ENCODE measurements at regions not wholly inside any gene's neighbourhood (a gene's known extent, or its start where the extent isn't known, plus 50 kb on each side); places are given as distances from the start of the nearest gene placed in this dataset.
A peak's percentile ranks its signal among the peaks of the same experiment; 100 is the strongest.
"Not testable (repeated sequence)": the region's sequence is repeated elsewhere in the genome, so short reads cannot be mapped to it uniquely, and the experiment has no call there.

- TF ChIP-seq CTCF (IDR thresholded peaks at IDR 0.05; ENCODE audit: unreplicated experiment) = no peak
- Mint-ChIP-seq H3K4me1 (ENCODE audit: unreplicated experiment) (peaks cover 20% of the 10 kb centered on the region), H3K27ac (ENCODE audit: unreplicated experiment) (no peak overlapping the region), H3K4me3 (ENCODE audit: unreplicated experiment) (no peak overlapping the region), H3K27me3 (ENCODE audit: unreplicated experiment) (peaks cover 2% of the 10 kb centered on the region), H3K36me3 (ENCODE audit: low read depth, unreplicated experiment) (peaks cover 4% of the 10 kb centered on the region), H3K9me3 (ENCODE audit: unreplicated experiment) (no peaks in the 10 kb centered on the region)
- no peak for DNase-seq (ENCODE audit: low spot score)
Observed at GRCh38 chr7:65749039-65749438, 123.8 kb upstream of the VKORC1L1 start.

- TF ChIP-seq CTCF (IDR thresholded peaks at IDR 0.05; ENCODE audit: unreplicated experiment) = no peak
- H3K27ac Mint-ChIP-seq (ENCODE audit: unreplicated experiment) = peak overlapping the region; percentile 96
- no peak for DNase-seq (ENCODE audit: low spot score)
- H3K9me3 Mint-ChIP-seq (ENCODE audit: unreplicated experiment) = no peaks in the 10 kb centered on the region
- H3K36me3 Mint-ChIP-seq (ENCODE audit: low read depth, unreplicated experiment) = peaks cover 4% of the 10 kb centered on the region
- H3K4me1 Mint-ChIP-seq (ENCODE audit: unreplicated experiment) = peaks cover 16% of the 10 kb centered on the region
- H3K4me3 Mint-ChIP-seq (ENCODE audit: unreplicated experiment) = no peak overlapping the region
- peaks cover 2% of the 10 kb centered on the region for H3K27me3 Mint-ChIP-seq (ENCODE audit: unreplicated experiment)
Observed at GRCh38 chr7:65749518-65749917, 123.4 kb upstream of the VKORC1L1 start.

GRCh38 chr7:65750511-65751344 lies 122.1 kb upstream of the VKORC1L1 start:
- Mint-ChIP-seq H3K4me3 (ENCODE audit: unreplicated experiment) (peak overlapping the region; percentile 100), H3K36me3 (ENCODE audit: low read depth, unreplicated experiment) (peaks cover 4% of the 10 kb centered on the region), H3K27ac (ENCODE audit: unreplicated experiment) (peak overlapping the region; percentile 96), H3K9me3 (ENCODE audit: unreplicated experiment) (no peaks in the 10 kb centered on the region), H3K27me3 (ENCODE audit: unreplicated experiment) (peaks cover 2% of the 10 kb centered on the region), H3K4me1 (ENCODE audit: unreplicated experiment) (peaks cover 15% of the 10 kb centered on the region)
- DNase-seq (ENCODE audit: low spot score) = peak; percentile 93
- TF ChIP-seq CTCF (IDR thresholded peaks at IDR 0.05; ENCODE audit: unreplicated experiment) = no peak

- H3K36me3 Mint-ChIP-seq (ENCODE audit: low read depth, unreplicated experiment); H3K4me3 Mint-ChIP-seq (ENCODE audit: unreplicated experiment); DNase-seq (ENCODE audit: low spot score); H3K9me3 Mint-ChIP-seq (ENCODE audit: unreplicated experiment); H3K27me3 Mint-ChIP-seq (ENCODE audit: unreplicated experiment); H3K4me1 Mint-ChIP-seq (ENCODE audit: unreplicated experiment); H3K27ac Mint-ChIP-seq (ENCODE audit: unreplicated experiment): not testable (repeated sequence)
Observed at GRCh38 chr7:65754070-65754469, 118.8 kb upstream of the VKORC1L1 start.

GRCh38 chr7:65758991-65759390 lies 113.9 kb upstream of the VKORC1L1 start:
- not testable (repeated sequence) for H3K27ac Mint-ChIP-seq (ENCODE audit: unreplicated experiment); DNase-seq (ENCODE audit: low spot score); H3K4me3 Mint-ChIP-seq (ENCODE audit: unreplicated experiment); H3K36me3 Mint-ChIP-seq (ENCODE audit: low read depth, unreplicated experiment); H3K27me3 Mint-ChIP-seq (ENCODE audit: unreplicated experiment); H3K4me1 Mint-ChIP-seq (ENCODE audit: unreplicated experiment); H3K9me3 Mint-ChIP-seq (ENCODE audit: unreplicated experiment)

- DNase-seq (ENCODE audit: low spot score); H3K36me3 Mint-ChIP-seq (ENCODE audit: low read depth, unreplicated experiment); H3K27ac Mint-ChIP-seq (ENCODE audit: unreplicated experiment); H3K4me3 Mint-ChIP-seq (ENCODE audit: unreplicated experiment); H3K9me3 Mint-ChIP-seq (ENCODE audit: unreplicated experiment); H3K27me3 Mint-ChIP-seq (ENCODE audit: unreplicated experiment); H3K4me1 Mint-ChIP-seq (ENCODE audit: unreplicated experiment): not testable (repeated sequence)
Observed at GRCh38 chr7:65762712-65763111, 110.2 kb upstream of the VKORC1L1 start.

- DNase-seq (ENCODE audit: low spot score); H3K4me3 Mint-ChIP-seq (ENCODE audit: unreplicated experiment); H3K4me1 Mint-ChIP-seq (ENCODE audit: unreplicated experiment); H3K27me3 Mint-ChIP-seq (ENCODE audit: unreplicated experiment); H3K36me3 Mint-ChIP-seq (ENCODE audit: low read depth, unreplicated experiment); H3K9me3 Mint-ChIP-seq (ENCODE audit: unreplicated experiment); H3K27ac Mint-ChIP-seq (ENCODE audit: unreplicated experiment): not testable (repeated sequence)
Observed at GRCh38 chr7:65763114-65763513, 109.8 kb upstream of the VKORC1L1 start.

GRCh38 chr7:65770473-65771225 lies 102.2 kb upstream of the VKORC1L1 start:
- peak overlapping the region; percentile 83 for H3K27ac Mint-ChIP-seq (ENCODE audit: unreplicated experiment)
- H3K4me3 Mint-ChIP-seq (ENCODE audit: unreplicated experiment) = peak overlapping the region; percentile 89
- not testable (repeated sequence) for H3K27me3 Mint-ChIP-seq (ENCODE audit: unreplicated experiment); H3K9me3 Mint-ChIP-seq (ENCODE audit: unreplicated experiment); H3K4me1 Mint-ChIP-seq (ENCODE audit: unreplicated experiment); H3K36me3 Mint-ChIP-seq (ENCODE audit: low read depth, unreplicated experiment)
- DNase-seq (ENCODE audit: low spot score) = peak; percentile 90

GRCh38 chr7:65771226-65771569 lies 101.7 kb upstream of the VKORC1L1 start:
- peak overlapping the region; percentile 89 for H3K4me3 Mint-ChIP-seq (ENCODE audit: unreplicated experiment)
- not testable (repeated sequence) for DNase-seq (ENCODE audit: low spot score); H3K36me3 Mint-ChIP-seq (ENCODE audit: low read depth, unreplicated experiment); H3K9me3 Mint-ChIP-seq (ENCODE audit: unreplicated experiment); H3K27me3 Mint-ChIP-seq (ENCODE audit: unreplicated experiment); H3K4me1 Mint-ChIP-seq (ENCODE audit: unreplicated experiment)
- peak overlapping the region; percentile 83 for H3K27ac Mint-ChIP-seq (ENCODE audit: unreplicated experiment)
